Activated CD8-positive, alpha-beta T cell treated with anti-CD3 and anti-CD28 coated beads for 36 hours (primary cell): ENCODE measurements at regions not wholly inside any gene's neighbourhood (a gene's known extent, or its start where the extent isn't known, plus 50 kb on each side); places are given as distances from the start of the nearest gene placed in this dataset.

ENCODE experiments used
- ATAC-seq: fragments of 200-7000 bp; cut with Tn5 transposase; one replicate; pipeline ENCODE4 v1.10.0; 2021; ENCODE audit warnings: mild to moderate bottlenecking, moderate library complexity
- CTCF ChIA-PET: fragments of 350-600 bp; sonication (Branson Sonifier 250); formaldehyde crosslinking; loops from one replicate; lab custom pipeline; 2021; ENCODE audit warnings: antibody characterized with exemption; lab: Charles Lee
- POLR2A ChIA-PET: fragments of 350-600 bp; sonication (Branson Sonifier 250); formaldehyde crosslinking; loops from one replicate; lab custom pipeline; 2021; ENCODE audit warnings: antibody characterized with exemption; lab: Charles Lee
- DNase-seq: peaks from one replicate; pipeline ENCODE4 v3.0.0-alpha.2; 2020
- H3K27ac Mint-ChIP-seq: one replicate; pipeline ENCODE4 v1.8.0; 2021; ENCODE audit warnings: mild to moderate bottlenecking, mixed read lengths
- H3K27me3 Mint-ChIP-seq: one replicate; pipeline ENCODE4 v1.8.0; 2021; ENCODE audit warnings: mixed read lengths
- H3K36me3 Mint-ChIP-seq: one replicate; pipeline ENCODE4 v1.8.0; 2021; ENCODE audit warnings: low read depth, mixed read lengths
- H3K4me1 Mint-ChIP-seq: one replicate; pipeline ENCODE4 v1.8.0; 2021; ENCODE audit warnings: low read depth, mixed read lengths
- H3K4me3 Mint-ChIP-seq: one replicate; pipeline ENCODE4 v1.8.0; 2021; ENCODE audit warnings: mild to moderate bottlenecking, moderate library complexity, mixed read lengths
- H3K9me3 Mint-ChIP-seq: one replicate; pipeline ENCODE4 v1.8.0; 2021; ENCODE audit warnings: mixed read lengths
- intact Hi-C: fragments of 100-400 bp; cut with micrococcal nuclease; formaldehyde crosslinking; loops from one replicate; pipeline ENCODE4 v1.10.0; 2022
- TF ChIP-seq, protein P1 (sequence below): fragments of 200-600 bp; IDR thresholded peaks from one replicate; pipeline ENCODE4 v1.8.0; 2022; ENCODE audit warnings: antibody characterized with exemption, mild to moderate bottlenecking

DNA sequence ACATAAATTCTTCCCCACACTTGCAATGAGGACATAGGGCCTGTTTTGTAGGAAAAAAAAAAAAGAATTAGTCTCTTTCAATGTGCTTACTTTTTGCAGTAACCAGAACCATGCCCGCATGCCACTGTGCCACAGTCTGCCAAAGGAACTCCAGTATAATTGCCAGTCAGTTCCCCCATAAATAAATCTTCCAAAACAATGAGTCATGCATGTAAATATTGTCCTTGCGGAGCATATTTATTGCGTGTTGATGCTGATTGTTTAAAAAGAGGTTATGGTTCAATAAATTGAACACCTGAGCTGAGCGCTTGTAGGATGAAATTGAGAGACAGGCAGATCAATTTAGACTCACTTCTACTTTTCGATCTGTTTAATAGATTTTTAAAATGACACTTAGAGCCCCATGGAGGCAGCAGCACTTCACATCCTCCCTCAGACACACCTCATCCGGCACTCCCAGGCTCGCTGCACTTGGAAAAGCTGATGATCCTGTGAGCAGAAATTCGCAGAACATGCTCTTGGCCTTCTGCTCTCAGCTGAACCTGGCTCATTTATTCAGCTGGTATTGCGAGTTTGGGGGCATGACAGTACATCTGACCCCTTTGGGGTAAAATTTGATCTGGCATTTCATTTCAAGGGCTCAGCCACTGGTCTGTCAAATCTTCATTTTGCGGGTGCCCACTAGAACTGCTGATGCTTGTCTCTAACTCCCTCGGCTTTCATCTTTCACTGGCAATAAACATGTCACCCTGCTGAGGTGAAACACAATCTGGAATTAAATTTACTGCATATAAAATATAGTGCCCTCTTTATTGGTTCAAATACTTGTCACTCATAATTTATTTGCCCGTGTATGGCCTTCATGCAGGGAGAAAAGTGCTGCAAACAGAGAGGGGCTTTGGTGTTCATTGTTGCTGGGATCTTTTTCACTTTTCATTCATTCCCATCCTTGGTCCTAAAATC is 371.1 kb upstream of the POU3F2 start:
- H3K27me3 Mint-ChIP-seq, result no peaks in the 10 kb centered on the region
- no peaks in the 10 kb centered on the region for H3K36me3 Mint-ChIP-seq
- H3K4me1 Mint-ChIP-seq, result no peaks in the 10 kb centered on the region
- POLR2A ChIA-PET, result no interaction called here
- CTCF ChIA-PET, result no interaction called here
- H3K4me3 Mint-ChIP-seq, result no peak overlapping the region
- no peak overlapping the region for H3K27ac Mint-ChIP-seq
- intact Hi-C loops, result no loop called here
- ATAC-seq, result no peak
- no peaks in the 10 kb centered on the region for H3K9me3 Mint-ChIP-seq
- no peak for DNase-seq
- TF ChIP-seq, protein P1, sequence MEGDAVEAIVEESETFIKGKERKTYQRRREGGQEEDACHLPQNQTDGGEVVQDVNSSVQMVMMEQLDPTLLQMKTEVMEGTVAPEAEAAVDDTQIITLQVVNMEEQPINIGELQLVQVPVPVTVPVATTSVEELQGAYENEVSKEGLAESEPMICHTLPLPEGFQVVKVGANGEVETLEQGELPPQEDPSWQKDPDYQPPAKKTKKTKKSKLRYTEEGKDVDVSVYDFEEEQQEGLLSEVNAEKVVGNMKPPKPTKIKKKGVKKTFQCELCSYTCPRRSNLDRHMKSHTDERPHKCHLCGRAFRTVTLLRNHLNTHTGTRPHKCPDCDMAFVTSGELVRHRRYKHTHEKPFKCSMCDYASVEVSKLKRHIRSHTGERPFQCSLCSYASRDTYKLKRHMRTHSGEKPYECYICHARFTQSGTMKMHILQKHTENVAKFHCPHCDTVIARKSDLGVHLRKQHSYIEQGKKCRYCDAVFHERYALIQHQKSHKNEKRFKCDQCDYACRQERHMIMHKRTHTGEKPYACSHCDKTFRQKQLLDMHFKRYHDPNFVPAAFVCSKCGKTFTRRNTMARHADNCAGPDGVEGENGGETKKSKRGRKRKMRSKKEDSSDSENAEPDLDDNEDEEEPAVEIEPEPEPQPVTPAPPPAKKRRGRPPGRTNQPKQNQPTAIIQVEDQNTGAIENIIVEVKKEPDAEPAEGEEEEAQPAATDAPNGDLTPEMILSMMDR, result no peak

DNA sequence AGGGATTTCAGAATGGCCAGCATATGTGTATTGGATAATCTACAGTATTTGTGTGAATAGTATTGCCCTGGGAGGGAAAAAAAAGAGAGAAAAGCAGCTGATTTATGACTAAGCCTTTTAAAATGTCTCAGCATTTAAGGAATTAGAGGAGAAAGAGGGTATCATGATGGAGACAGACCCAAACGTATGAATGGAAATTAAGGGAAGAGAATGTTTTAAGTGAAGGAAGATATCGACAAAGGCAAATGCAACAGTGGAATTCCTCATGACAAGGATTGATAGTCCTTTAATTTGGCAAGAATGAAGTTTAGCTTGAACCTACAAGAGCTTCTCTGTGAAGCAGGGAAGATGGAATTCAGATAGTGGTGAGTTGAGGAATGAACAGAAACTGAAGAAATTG is 367.3 kb upstream of the POU3F2 start:
- Mint-ChIP-seq H3K4me1 (no peaks in the 10 kb centered on the region), H3K4me3 (no peak overlapping the region), H3K27me3 (no peaks in the 10 kb centered on the region), H3K36me3 (no peaks in the 10 kb centered on the region), H3K27ac (no peak overlapping the region), H3K9me3 (peaks cover 8% of the 10 kb centered on the region)
- ChIA-PET CTCF (no interaction called here), POLR2A (no interaction called here)
- TF ChIP-seq, protein P1, result no peak
- intact Hi-C loops, result no loop called here
- ATAC-seq (no peak), DNase-seq (no peak)

DNA sequence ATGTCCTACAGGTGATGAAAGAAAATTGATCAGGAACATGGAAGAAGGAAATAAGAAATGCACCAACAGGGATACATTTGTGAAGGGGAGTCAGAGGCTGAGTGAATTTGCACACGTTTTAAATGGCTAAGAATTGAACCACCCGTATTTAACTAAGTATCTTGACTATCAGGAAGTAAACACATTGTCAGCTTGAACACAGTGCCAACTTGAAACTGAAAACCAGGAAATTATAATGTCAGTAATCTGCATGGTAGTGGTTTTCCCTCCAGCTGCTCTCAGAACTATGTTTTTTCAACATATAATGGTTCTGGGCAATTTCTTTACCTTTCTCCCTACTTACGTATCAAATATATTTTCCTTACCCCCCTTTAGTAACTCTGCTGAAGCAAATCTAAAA is 366.5 kb upstream of the POU3F2 start:
- no peak overlapping the region for H3K27ac Mint-ChIP-seq
- DNase-seq (no peak), ATAC-seq (no peak)
- intact Hi-C loops, result no loop called here
- TF ChIP-seq, protein P1, result no peak
- ChIA-PET POLR2A (no interaction called here), CTCF (no interaction called here)
- H3K27me3 Mint-ChIP-seq, result no peaks in the 10 kb centered on the region
- no peaks in the 10 kb centered on the region for H3K36me3 Mint-ChIP-seq
- peaks cover 8% of the 10 kb centered on the region for H3K9me3 Mint-ChIP-seq
- H3K4me1 Mint-ChIP-seq, result no peaks in the 10 kb centered on the region
- no peak overlapping the region for H3K4me3 Mint-ChIP-seq

DNA sequence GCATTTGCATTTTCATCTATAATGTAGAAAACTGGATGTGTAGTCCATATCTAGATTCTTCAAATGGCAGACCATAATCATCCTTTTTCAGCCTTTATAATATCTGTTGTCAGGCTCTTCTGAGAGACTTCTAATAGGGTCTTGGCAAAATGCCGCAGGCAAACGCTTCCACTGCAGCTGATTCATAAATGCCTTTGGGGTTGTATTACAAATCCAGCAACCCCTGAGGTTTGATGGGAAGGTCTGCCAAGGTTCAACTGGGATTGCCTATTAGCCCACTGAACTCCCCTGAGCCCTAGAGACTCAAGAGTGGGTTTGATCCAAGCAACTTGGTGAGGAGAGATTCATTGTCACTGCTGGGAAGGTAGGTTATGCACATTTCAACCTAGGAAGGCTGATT is 365.2 kb upstream of the POU3F2 start:
- H3K27me3 Mint-ChIP-seq, result no peaks in the 10 kb centered on the region
- DNase-seq, result no peak
- TF ChIP-seq, protein P1, result no peak
- no peak for ATAC-seq
- intact Hi-C loops, result no loop called here
- CTCF ChIA-PET, result no interaction called here
- POLR2A ChIA-PET, result no interaction called here
- H3K36me3 Mint-ChIP-seq, result no peaks in the 10 kb centered on the region
- H3K4me1 Mint-ChIP-seq, result no peaks in the 10 kb centered on the region
- H3K4me3 Mint-ChIP-seq, result no peak overlapping the region
- peaks cover 8% of the 10 kb centered on the region for H3K9me3 Mint-ChIP-seq
- no peak overlapping the region for H3K27ac Mint-ChIP-seq

DNA sequence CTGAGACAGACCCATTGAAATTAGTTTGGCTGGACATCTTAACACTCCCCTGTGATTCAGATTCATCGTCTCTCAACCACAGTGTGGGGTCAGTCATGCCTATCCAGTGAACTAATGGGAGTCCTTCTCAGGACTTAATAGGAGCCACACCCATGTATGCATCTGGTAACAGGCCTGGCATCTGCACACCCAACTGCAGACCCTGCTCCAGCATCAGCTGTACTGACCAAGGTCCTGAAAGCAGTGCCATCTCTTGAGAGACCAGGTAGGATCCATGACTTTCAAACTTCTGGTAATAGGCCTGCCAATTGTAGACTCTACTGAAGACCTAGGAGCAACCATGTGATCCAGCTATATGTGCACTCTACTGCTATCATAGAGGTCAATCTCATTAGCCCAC is 363.6 kb upstream of the POU3F2 start:
- ATAC-seq, result no peak
- POLR2A ChIA-PET, result no interaction called here
- TF ChIP-seq, protein P1, result no peak
- Mint-ChIP-seq H3K36me3 (no peaks in the 10 kb centered on the region), H3K4me3 (no peak overlapping the region), H3K27me3 (no peaks in the 10 kb centered on the region), H3K27ac (no peak overlapping the region), H3K4me1 (no peaks in the 10 kb centered on the region), H3K9me3 (peaks cover 8% of the 10 kb centered on the region)
- no peak for DNase-seq
- CTCF ChIA-PET, result no interaction called here
- intact Hi-C loops, result no loop called here
